Ureter (tissue), 1 donor: ENCODE measurements at regions not wholly inside any gene's neighbourhood (a gene's known extent, or its start where the extent isn't known, plus 50 kb on each side); places are given as distances from the start of the nearest gene placed in this dataset.

Source experiments
- DNase-seq: peaks from one replicate; pipeline ENCODE4 v3.0.0-alpha.2; 2020; ENCODE audit warnings: low spot score
- donor health status: DM: yes; HTN: yes; CAD: no.

- no peak for DNase-seq
Observed at GRCh38 chr22:49097171-49097925, 730.3 kb downstream of the BRD1 start.

- no peak for DNase-seq
Observed at GRCh38 chr22:49096476-49096875, 731.2 kb downstream of the BRD1 start.

DNA sequence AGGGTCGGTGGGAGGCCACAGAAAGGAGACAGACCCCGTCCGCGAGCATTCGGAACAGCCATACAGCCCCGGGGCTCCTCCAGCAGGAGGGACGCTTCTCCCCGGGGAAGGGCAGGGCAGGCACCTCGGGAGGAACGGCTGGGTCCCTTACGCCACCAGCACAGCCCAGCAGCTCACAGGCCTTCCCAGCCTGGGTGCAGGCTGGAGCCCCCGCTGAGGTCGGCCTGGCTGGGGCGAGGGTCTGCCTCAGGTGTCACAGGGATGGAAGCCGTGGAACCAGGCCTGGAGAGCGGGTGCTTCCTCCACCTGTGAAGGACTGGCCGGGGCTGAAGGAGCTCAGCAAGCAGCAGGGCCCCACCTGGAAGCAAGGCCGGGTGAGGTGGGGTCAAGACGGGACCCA lies 732.3 kb downstream of the BRD1 start:
- DNase-seq: no peak

DNA sequence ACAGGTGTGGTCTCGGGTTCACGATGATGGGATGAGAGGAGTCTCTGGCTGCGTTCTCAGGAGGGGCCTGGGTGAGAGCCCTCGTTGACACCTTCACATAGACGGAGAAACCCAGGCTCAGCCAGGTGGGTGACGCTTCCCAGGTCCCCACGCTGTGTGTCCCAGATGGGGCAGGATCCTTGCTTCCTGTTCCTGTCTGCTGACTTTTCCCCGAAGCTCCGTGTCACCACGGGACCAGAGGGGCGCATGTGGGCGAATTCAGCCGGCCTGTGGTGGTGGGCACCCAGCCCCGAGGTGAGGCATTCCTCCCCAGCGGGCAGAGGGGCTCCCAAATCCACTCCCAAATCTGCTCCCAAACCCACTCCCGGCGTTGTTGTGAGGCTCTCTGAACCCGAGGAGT lies 732.8 kb downstream of the BRD1 start:
- DNase-seq: no peak

- DNase-seq: no peak
Observed at GRCh38 chr22:49094151-49094550, 733.5 kb downstream of the BRD1 start.

DNA sequence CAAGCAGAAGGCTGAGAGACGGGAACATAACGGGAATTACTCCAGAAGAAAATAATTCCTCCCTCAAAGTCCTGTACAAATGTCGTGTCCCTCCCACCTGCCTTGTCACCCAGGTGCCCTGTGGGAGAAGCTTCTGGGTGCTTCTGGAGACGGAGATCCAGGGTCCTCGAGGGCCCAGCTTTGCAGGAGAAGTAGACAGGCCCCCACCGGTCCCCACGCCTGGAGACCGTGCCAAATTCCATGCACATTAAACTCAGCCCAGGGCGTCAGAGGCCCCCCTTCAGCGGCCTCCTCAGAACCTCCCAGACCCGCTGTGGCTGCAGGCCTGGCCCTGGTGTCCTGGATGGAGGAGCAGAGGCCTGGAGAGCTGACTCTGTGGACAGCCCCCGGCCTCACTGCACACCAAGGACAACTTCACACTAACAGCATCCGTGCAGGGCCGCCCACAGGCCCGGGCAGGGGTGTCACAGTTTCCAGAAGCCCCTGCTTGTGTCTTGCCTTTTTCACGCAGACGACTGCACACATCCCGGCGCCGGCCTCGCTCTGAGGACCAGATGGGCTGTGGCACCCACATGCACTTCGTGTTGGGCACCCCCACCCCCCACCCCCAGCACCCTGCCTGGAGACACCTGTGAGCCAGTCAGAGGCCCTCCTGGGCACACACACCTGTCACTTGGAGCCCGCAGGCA lies 734.3 kb downstream of the BRD1 start:
- DNase-seq: no peak

DNA sequence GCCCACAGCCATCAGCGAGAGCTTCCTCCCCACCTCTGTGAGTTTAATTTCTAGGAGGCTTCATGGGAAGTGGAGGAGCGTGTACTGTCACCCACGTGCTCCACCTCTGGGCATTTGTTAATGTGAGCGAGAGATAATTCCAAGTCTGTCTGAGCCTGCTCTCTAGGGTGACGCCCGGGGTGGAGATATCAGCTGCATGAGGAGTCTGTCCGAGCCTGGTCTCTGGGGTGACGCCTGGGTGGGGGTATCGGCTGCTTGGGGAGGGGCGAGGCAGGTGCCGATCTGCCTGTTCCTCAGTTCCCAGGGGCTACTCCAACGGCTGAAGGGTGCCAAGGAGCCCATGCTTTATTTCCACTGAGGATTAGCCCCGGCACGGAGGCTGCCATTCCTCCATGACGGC lies 735.0 kb downstream of the BRD1 start:
- no peak for DNase-seq

DNA sequence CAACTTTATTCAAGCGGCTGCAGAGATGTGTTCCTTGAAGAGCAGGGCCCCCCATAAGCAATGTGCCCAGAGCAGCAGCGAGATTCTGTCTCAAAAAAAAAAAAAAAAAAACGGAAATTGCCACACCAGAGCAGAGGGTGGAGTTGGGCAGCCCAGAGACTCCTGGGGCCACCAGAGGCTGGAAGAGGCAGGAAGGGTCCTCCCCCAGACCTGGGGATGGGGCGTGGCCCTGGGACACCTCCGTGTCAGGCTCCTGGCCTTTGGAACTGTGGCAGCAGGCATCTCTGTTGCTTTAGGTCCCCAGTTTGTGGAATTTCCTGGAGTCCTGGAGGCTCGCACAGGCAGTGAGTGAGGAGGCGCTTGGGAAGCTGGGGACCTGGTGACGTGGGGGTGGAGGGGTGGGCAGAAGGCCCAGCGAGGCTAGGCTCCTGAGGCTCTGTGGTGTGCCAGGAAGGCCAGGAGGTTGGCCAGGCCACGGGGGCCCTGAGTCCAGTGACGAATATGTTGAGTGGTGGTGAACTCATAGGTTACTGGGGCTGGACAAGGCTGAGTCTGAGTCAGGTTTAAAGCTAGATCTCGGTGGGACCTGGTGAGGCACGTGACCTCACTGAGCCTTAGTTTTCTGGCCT lies 735.6 kb downstream of the BRD1 start:
- no peak for DNase-seq

DNA sequence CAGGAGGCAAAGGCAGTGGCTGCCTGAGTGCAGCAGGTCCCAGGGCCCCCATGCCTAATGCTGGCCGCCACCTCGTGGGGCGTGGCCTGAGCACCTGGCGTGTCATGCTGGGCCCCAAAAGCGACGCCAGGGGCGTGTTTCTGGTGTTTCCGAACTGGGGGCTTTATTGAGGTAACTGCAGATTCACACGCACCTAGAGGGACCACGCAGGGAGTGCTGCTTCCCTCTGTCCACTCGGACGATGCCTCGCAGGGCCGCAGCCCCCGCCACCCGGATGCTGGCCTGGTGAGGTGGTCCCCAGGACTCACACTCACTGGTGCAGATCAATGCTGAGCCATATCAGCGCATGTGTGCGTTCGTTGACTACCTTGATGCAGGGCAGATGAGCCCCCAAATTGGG lies 736.2 kb downstream of the BRD1 start:
- DNase-seq: no peak

DNA sequence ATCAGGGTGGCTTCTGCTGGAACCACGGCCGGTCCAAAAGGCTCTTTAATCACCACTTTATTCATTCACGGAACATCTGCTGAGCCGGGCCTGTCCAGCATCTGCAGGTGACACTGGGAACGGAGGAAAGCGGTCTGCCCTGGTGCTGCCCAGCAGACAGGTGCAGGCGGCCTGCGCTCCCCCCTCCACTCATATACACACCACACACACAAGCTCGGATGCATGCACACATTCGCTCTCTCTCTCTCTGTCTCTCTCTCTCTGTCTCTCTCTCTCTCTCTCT lies 736.9 kb downstream of the BRD1 start:
- no peak for DNase-seq

DNA sequence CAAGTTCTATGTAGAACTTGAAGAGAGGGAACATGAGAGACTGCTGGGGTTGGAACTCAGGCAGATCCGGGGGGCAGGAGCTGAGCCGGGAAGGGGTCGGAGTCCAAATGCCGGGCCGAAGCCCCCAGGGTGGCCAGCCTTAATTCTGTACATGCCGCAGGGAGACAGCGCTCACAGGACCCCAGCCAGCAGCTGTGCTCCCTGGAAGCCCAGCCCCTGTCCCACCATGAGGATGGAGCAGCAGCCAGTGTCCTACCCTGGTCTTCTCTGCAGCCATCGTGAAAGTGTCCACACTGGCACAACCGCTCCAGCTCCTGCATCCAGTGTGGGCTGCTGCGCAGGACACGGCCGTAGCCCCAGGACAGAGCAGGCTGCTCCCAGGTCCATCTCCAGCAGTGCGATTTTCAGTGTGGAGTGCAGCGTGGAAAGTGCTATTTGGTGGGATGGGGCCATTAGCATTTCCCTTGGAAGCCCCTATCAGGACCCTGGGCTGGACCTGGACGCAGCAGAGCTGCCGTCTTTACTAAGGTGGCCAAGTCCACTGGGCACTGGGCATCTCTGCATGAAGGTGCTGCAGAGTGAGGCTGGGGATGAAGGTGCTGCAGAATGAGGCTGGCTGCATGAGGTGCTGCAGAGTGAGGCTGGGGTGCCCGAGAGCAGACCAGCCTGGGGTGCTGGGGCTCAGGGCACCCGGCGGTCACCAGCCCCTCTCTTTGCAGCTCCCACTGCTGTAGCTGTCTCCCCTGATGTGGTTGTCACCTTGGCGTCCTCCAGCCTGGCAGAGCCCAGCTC lies 737.4 kb downstream of the BRD1 start:
- no peak for DNase-seq

GRCh38 chr22:49088801-49089791 lies 738.6 kb downstream of the BRD1 start:
- DNase-seq: no peak

- no peak for DNase-seq
Observed at GRCh38 chr22:49087716-49088601, 739.7 kb downstream of the BRD1 start.

GRCh38 chr22:49087198-49087597 lies 740.5 kb downstream of the BRD1 start:
- DNase-seq: no peak

- DNase-seq: no peak
Observed at GRCh38 chr22:49086606-49087157, 741.0 kb downstream of the BRD1 start.

GRCh38 chr22:49086181-49086580 lies 741.5 kb downstream of the BRD1 start:
- DNase-seq: no peak

DNA sequence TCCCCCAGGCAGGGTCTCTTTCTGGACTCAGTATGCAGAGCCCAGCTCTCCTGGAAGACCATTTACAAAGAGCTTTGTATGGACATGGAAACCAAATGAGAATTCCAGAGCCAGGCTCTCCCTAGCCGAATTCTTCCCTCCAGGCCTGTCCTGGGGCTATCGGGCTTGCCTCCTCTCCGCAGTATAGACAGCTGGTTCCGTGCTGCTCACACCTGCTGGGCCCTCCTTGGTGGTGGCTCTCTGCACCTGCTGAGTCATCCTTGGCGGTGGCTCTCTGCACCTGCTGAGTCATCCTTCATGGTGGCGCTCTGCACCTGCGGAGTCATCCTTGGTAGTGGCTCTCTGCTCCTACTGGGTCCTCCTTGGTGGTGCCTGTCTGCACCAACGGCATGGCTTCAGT lies 743.5 kb downstream of the BRD1 start:
- no peak for DNase-seq

DNA sequence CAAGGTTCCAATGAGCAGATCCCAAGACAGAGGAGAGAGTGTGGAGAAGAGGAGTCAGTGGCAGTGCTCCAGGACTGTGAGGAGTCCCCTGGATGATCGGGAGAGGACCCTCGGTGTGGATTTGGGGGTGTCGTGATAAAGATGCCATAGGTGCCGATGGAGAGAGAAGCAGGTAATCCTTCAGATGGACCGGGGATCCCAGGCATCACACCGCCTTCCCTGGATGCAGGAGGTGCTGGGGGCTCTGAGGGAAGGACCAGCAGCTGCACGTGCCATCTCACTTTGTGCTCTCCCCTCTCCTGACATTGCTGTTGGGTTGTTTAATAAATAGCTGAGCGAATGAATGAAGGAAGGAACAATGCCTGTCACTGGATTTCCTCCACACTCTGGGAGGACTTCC lies 744.1 kb downstream of the BRD1 start:
- DNase-seq: no peak

DNA sequence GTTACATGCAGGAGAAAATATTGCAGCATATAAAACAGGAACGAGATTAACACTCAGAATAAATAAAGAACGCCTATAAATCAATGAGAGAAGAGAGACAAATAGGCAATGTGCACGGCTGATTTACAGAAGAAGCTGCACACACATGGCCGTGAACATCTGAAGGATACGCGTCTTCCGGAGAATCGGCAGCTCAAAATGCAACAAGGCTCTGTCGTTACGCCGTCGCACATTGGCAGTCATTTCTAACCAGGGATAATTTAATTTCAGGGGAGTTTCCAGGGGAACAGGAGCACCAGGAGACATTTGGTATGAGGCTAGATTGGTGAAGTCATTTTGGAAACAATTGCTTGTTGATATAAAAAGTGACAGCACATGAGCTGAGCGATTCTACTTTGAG lies 745.2 kb downstream of the BRD1 start:
- DNase-seq: no peak

- DNase-seq: no peak
Observed at GRCh38 chr22:49081926-49082325, 745.7 kb downstream of the BRD1 start.
